Caco-2 (cell line): ENCODE measurements at regions not wholly inside any gene's neighbourhood (a gene's known extent, or its start where the extent isn't known, plus 50 kb on each side); places are given as distances from the start of the nearest gene placed in this dataset.

ENCODE experiments used
- BruUV-seq: library from RNA; stranded (reverse); fragments of 400-500 nt; replicated peaks from 2 replicates; lab custom pipeline; 2021; lab: Mats Ljungman, UMichigan
- CTCF ChIA-PET: fragments of 300-600 bp; sonication (Branson Sonifier 250); formaldehyde crosslinking; loops from one replicate; lab custom pipeline; 2022; ENCODE audit warnings: antibody characterized with exemption; lab: Charles Lee
- POLR2A ChIA-PET: fragments of 300-600 bp; sonication (Branson Sonifier 250); formaldehyde crosslinking; loops from one replicate; lab custom pipeline; 2022; ENCODE audit warnings: antibody characterized with exemption; lab: Charles Lee
- DNase-seq, 2 experiments: peaks; one replicate each; pipeline versions ENCODE4 v3.0.0 to v3.0.0-alpha.2; 2020 to 2022
- H3K27me3 ChIP-seq: replicated peaks from 2 replicates; pipeline ENCODE4 v1.6.0; 2011; ENCODE audit warnings: low read length; ENCODE audit not compliant: control insufficient read depth, insufficient read depth
- H3K36me3 ChIP-seq: 2 replicates; pipeline ENCODE4 v1.5.1; 2011; ENCODE audit warnings: low read length; ENCODE audit not compliant: control insufficient read depth, insufficient read depth
- H3K4me1 ChIP-seq: fragments of 250-450 bp; sonication (Bioruptor Pico); 2 replicates; pipeline ENCODE4 v1.5.1; 2020; ENCODE audit warnings: mild to moderate bottlenecking
- H3K4me3 ChIP-seq: 2 replicates; pipeline ENCODE4 v1.5.1; 2011; ENCODE audit warnings: low read depth, mild to moderate bottlenecking, control low read depth, low read length
- H3K9me3 ChIP-seq: fragments of 250-450 bp; sonication (Bioruptor Pico); 2 replicates; pipeline ENCODE4 v1.5.1; 2020; ENCODE audit warnings: mild to moderate bottlenecking, moderate library complexity
- H3K27ac Mint-ChIP-seq: one replicate; pipeline ENCODE4 v1.8.0; 2022; ENCODE audit warnings: mixed read lengths; ENCODE audit not compliant: unreplicated experiment
- H3K27me3 Mint-ChIP-seq: one replicate; pipeline ENCODE4 v1.8.0; 2022; ENCODE audit warnings: mixed read lengths; ENCODE audit not compliant: insufficient read depth, unreplicated experiment
- H3K36me3 Mint-ChIP-seq: one replicate; pipeline ENCODE4 v1.8.0; 2022; ENCODE audit warnings: mild to moderate bottlenecking, mixed read lengths; ENCODE audit not compliant: insufficient read depth, unreplicated experiment
- H3K4me1 Mint-ChIP-seq: one replicate; pipeline ENCODE4 v1.8.0; 2022; ENCODE audit warnings: low read depth, mixed read lengths; ENCODE audit not compliant: unreplicated experiment
- H3K4me3 Mint-ChIP-seq: one replicate; pipeline ENCODE4 v1.8.0; 2022; ENCODE audit warnings: mild to moderate bottlenecking, moderate library complexity, mixed read lengths; ENCODE audit not compliant: unreplicated experiment
- H3K9me3 Mint-ChIP-seq: one replicate; pipeline ENCODE4 v1.8.0; 2022; ENCODE audit warnings: mixed read lengths; ENCODE audit not compliant: unreplicated experiment
- intact Hi-C: fragments of 100-400 bp; cut with micrococcal nuclease; formaldehyde crosslinking; loops from one replicate; pipeline ENCODE4 v1.10.0; 2022; ENCODE audit not compliant: unreplicated experiment
- TF ChIP-seq, protein P1 (sequence below), 2 experiments: fragments of 200-600 bp in 1 of 2; IDR thresholded peaks; 1 replicate in 1 of 2; 2 replicates in 1 of 2; pipeline versions ENCODE4 v1.5.1 to v1.8.0; 2011 to 2022; ENCODE audit warnings: antibody characterized with exemption in 1 of 2, control low read depth in 1 of 2, inconsistent platforms in 1 of 2, low read depth in 1 of 2, low read length in 1 of 2, mild to moderate bottlenecking in 1 of 2, moderate library complexity in 1 of 2; ENCODE audit not compliant: insufficient read depth in 1 of 2, severe bottlenecking in 1 of 2, unreplicated experiment in 1 of 2

DNA sequence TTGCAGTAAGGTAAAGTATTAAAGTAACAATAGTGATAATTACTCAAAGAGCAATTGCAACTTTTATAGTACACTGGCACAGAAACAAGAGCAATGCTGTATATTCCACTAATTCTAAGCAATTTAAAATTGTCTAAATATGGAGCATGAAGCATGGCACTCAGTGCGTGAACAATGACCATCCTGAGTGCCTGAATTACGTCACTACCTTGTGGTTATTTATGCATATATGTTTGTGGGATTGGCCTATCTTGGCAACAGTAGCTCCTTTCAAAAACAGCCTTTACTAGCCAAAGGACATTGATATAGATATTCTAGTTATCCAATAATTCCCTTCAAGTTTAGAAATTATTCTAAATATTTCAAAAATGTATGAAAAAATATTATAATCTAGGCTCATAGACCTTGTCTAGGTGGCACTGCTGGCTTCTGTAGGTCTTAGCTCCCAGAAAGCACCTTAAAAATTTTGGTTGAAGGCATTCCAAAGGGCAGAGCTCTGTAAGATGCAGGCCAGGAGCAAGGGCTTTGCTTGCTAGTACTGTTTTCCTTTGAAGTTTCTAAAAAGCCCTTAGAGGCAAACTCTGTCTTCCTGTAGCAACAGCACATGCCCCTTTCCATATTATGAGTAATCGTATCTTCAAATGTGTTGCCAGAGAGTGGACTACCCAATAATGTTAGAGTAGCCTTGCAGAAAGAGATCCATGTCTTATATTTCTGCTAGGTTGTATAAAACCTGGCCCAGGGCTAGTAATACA, 719.3 kb downstream of the NR2F1-AS1 start:
- Histone ChIP-seq H3K9me3 (no peaks in the 10 kb centered on the region), H3K4me1 (no peaks in the 10 kb centered on the region), H3K36me3 (no peaks in the 10 kb centered on the region), H3K4me3 (no peak overlapping the region), H3K27me3 (no peaks in the 10 kb centered on the region)
- H3K36me3 Mint-ChIP-seq: no peaks in the 10 kb centered on the region
- H3K27ac Mint-ChIP-seq: no peak overlapping the region
- H3K4me1 Mint-ChIP-seq: no peaks in the 10 kb centered on the region
- ChIA-PET POLR2A (no interaction called here), CTCF (no interaction called here)
- H3K4me3 Mint-ChIP-seq: no peak overlapping the region
- DNase-seq: no peak
- TF ChIP-seq, protein P1, sequence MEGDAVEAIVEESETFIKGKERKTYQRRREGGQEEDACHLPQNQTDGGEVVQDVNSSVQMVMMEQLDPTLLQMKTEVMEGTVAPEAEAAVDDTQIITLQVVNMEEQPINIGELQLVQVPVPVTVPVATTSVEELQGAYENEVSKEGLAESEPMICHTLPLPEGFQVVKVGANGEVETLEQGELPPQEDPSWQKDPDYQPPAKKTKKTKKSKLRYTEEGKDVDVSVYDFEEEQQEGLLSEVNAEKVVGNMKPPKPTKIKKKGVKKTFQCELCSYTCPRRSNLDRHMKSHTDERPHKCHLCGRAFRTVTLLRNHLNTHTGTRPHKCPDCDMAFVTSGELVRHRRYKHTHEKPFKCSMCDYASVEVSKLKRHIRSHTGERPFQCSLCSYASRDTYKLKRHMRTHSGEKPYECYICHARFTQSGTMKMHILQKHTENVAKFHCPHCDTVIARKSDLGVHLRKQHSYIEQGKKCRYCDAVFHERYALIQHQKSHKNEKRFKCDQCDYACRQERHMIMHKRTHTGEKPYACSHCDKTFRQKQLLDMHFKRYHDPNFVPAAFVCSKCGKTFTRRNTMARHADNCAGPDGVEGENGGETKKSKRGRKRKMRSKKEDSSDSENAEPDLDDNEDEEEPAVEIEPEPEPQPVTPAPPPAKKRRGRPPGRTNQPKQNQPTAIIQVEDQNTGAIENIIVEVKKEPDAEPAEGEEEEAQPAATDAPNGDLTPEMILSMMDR (IDR thresholded peaks at IDR 0.05; ENCODE audit: insufficient read depth in 1 of 2, low read depth in 1 of 2, low read length in 1 of 2, severe bottlenecking in 1 of 2, unreplicated experiment in 1 of 2): no peak
- intact Hi-C loops: no loop called here
- H3K9me3 Mint-ChIP-seq: no peaks in the 10 kb centered on the region
- no TSS peak for BruUV-seq
- H3K27me3 Mint-ChIP-seq: no peaks in the 10 kb centered on the region

GRCh38 chr5:92860061-92860460, 721.0 kb downstream of the NR2F1-AS1 start:
- CTCF ChIA-PET: no interaction called here
- Histone ChIP-seq H3K36me3 (no peaks in the 10 kb centered on the region), H3K4me3 (no peak overlapping the region), H3K27me3 (no peaks in the 10 kb centered on the region), H3K4me1 (no peaks in the 10 kb centered on the region), H3K9me3 (no peaks in the 10 kb centered on the region)
- H3K4me3 Mint-ChIP-seq: no peak overlapping the region
- TF ChIP-seq, protein P1 (IDR thresholded peaks at IDR 0.05; ENCODE audit: insufficient read depth in 1 of 2, low read depth in 1 of 2, low read length in 1 of 2, severe bottlenecking in 1 of 2, unreplicated experiment in 1 of 2): no peak
- intact Hi-C loops: no loop called here
- H3K4me1 Mint-ChIP-seq: no peaks in the 10 kb centered on the region
- POLR2A ChIA-PET: no interaction called here
- BruUV-seq: no TSS peak
- no peaks in the 10 kb centered on the region for H3K36me3 Mint-ChIP-seq
- no peak overlapping the region for H3K27ac Mint-ChIP-seq
- no peaks in the 10 kb centered on the region for H3K27me3 Mint-ChIP-seq
- no peaks in the 10 kb centered on the region for H3K9me3 Mint-ChIP-seq
- DNase-seq: no peak

GRCh38 chr5:92852219-92852618, 728.8 kb downstream of the NR2F1-AS1 start:
- H3K4me3 Mint-ChIP-seq: no peak overlapping the region
- no peaks in the 10 kb centered on the region for H3K36me3 ChIP-seq
- no TSS peak for BruUV-seq
- H3K9me3 ChIP-seq: no peaks in the 10 kb centered on the region
- no peaks in the 10 kb centered on the region for H3K9me3 Mint-ChIP-seq
- H3K27me3 Mint-ChIP-seq: peaks cover 2% of the 10 kb centered on the region
- H3K4me1 ChIP-seq: no peaks in the 10 kb centered on the region
- CTCF ChIA-PET: no interaction called here
- H3K36me3 Mint-ChIP-seq: no peaks in the 10 kb centered on the region
- intact Hi-C loops: no loop called here
- no peak overlapping the region for H3K27ac Mint-ChIP-seq
- no peak for DNase-seq
- H3K4me1 Mint-ChIP-seq: no peaks in the 10 kb centered on the region
- TF ChIP-seq, protein P1 (IDR thresholded peaks at IDR 0.05; ENCODE audit: insufficient read depth in 1 of 2, low read depth in 1 of 2, low read length in 1 of 2, severe bottlenecking in 1 of 2, unreplicated experiment in 1 of 2): no peak
- no peak overlapping the region for H3K4me3 ChIP-seq
- POLR2A ChIA-PET: no interaction called here
- no peaks in the 10 kb centered on the region for H3K27me3 ChIP-seq
